Suprapubic skin (tissue), 4 donors: ENCODE measurements at regions not wholly inside any gene's neighbourhood (a gene's known extent, or its start where the extent isn't known, plus 50 kb on each side); places are given as distances from the start of the nearest gene placed in this dataset.
"Not testable (repeated sequence)": the region's sequence is repeated elsewhere in the genome, so short reads cannot be mapped to it uniquely, and the experiment has no call there.

Source experiments
- DNase-seq, 2 donors: peaks; one replicate each; pipeline ENCODE4 v3.0.0-alpha.2; 2019; ENCODE audit warnings: low spot score in 2 of 2
- H3K27ac ChIP-seq: fragments of 200-600 bp; sonication (generic); one replicate; pipeline ENCODE4 v1.5.1; 2019
- H3K27me3 ChIP-seq: fragments of 200-600 bp; sonication (generic); one replicate; pipeline ENCODE4 v1.5.1; 2019
- H3K36me3 ChIP-seq: fragments of 200-600 bp; sonication (generic); one replicate; pipeline ENCODE4 v1.5.1; 2019
- H3K4me1 ChIP-seq: fragments of 200-600 bp; sonication (generic); one replicate; pipeline ENCODE4 v1.5.1; 2019
- H3K4me3 ChIP-seq: fragments of 200-600 bp; sonication (generic); one replicate; pipeline ENCODE4 v1.5.1; 2019; ENCODE audit warnings: mild to moderate bottlenecking
- H3K9me3 ChIP-seq: fragments of 200-600 bp; sonication (generic); one replicate; pipeline ENCODE4 v1.5.1; 2019
- CTCF ChIP-seq, 2 donors: fragments of 200-600 bp in 1 of 2; fragments of 450-650 bp in 1 of 2; sonication (generic) in 1 of 2; IDR thresholded peaks; one replicate each; pipeline ENCODE4 v1.5.1; 2016 to 2019; ENCODE audit warnings: antibody characterized with exemption in 2 of 2, mild to moderate bottlenecking in 1 of 2, moderate library complexity in 1 of 2
- EP300 ChIP-seq: sonication (generic); formaldehyde crosslinking; IDR thresholded peaks from one replicate; pipeline ENCODE4 v1.6.1; 2017; ENCODE audit warnings: antibody characterized with exemption
- POLR2A ChIP-seq, 2 donors: fragments of 450-650 bp; IDR thresholded peaks; one replicate each; pipeline ENCODE4 v1.6.1; 2017; ENCODE audit warnings: antibody characterized with exemption in 2 of 2, mild to moderate bottlenecking in 2 of 2, moderate library complexity in 2 of 2
- POLR2AphosphoS5 ChIP-seq, 3 donors: sonication (generic); formaldehyde crosslinking; IDR thresholded peaks; one replicate each; pipeline ENCODE4 v1.6.1; 2017; ENCODE audit warnings: antibody characterized with exemption in 3 of 3
- WGBS: methylation state at CpG from one replicate; pipeline ENCODE4 v1.1.5; 2018; 5-methylcytosine and 5-hydroxymethylcytosine counted together

- no peaks in the 10 kb centered on the region for H3K27me3 ChIP-seq
- no peaks in the 10 kb centered on the region for H3K4me1 ChIP-seq
- H3K4me3 ChIP-seq: no peak overlapping the region
- DNase-seq: no peak
- H3K36me3 ChIP-seq: no peaks in the 10 kb centered on the region
- no peaks in the 10 kb centered on the region for H3K9me3 ChIP-seq
- H3K27ac ChIP-seq: no peak overlapping the region
- TF ChIP-seq POLR2A (IDR thresholded peaks at IDR 0.05): no peak
- no peak for TF ChIP-seq CTCF (IDR thresholded peaks at IDR 0.05)
- TF ChIP-seq POLR2AphosphoS5 (IDR thresholded peaks at IDR 0.05): no peak
- TF ChIP-seq EP300: no peak
- WGBS: 74% methylated on average over 1 of the region's 1 CpG
Measured at GRCh38 chr3:166685246-166685645, 694.9 kb downstream of the ZBBX start.

- H3K9me3 ChIP-seq, H3K27me3 ChIP-seq, H3K27ac ChIP-seq, H3K4me1 ChIP-seq, H3K4me3 ChIP-seq, DNase-seq, H3K36me3 ChIP-seq: not testable (repeated sequence)
- 88% methylated on average over 5 of the region's 5 CpGs for WGBS
Measured at GRCh38 chr3:166684077-166684476, 696.0 kb downstream of the ZBBX start.

GRCh38 chr3:166669781-166670180 lies 710.3 kb downstream of the ZBBX start:
- H3K36me3 ChIP-seq: no peaks in the 10 kb centered on the region
- no peak overlapping the region for H3K4me3 ChIP-seq
- H3K27ac ChIP-seq: no peak overlapping the region
- H3K9me3 ChIP-seq: no peaks in the 10 kb centered on the region
- H3K27me3 ChIP-seq: no peaks in the 10 kb centered on the region
- no peak for DNase-seq
- TF ChIP-seq POLR2A (IDR thresholded peaks at IDR 0.05): no peak
- TF ChIP-seq EP300: no peak
- no peak for TF ChIP-seq CTCF (IDR thresholded peaks at IDR 0.05)
- no peak for TF ChIP-seq POLR2AphosphoS5 (IDR thresholded peaks at IDR 0.05)
- no peaks in the 10 kb centered on the region for H3K4me1 ChIP-seq

GRCh38 chr3:166663194-166663593 lies 716.9 kb downstream of the ZBBX start:
- Histone ChIP-seq H3K4me3 (no peak overlapping the region), H3K36me3 (no peaks in the 10 kb centered on the region), H3K9me3 (no peaks in the 10 kb centered on the region), H3K4me1 (no peaks in the 10 kb centered on the region), H3K27me3 (no peaks in the 10 kb centered on the region), H3K27ac (no peak overlapping the region)
- WGBS: 45% methylated on average over 1 of the region's 1 CpG
- TF ChIP-seq EP300: no peak
- TF ChIP-seq CTCF (IDR thresholded peaks at IDR 0.05): no peak
- TF ChIP-seq POLR2A (IDR thresholded peaks at IDR 0.05): no peak
- TF ChIP-seq POLR2AphosphoS5 (IDR thresholded peaks at IDR 0.05): no peak
- DNase-seq: no peak

GRCh38 chr3:166661621-166662020 lies 718.5 kb downstream of the ZBBX start:
- Histone ChIP-seq H3K9me3 (no peaks in the 10 kb centered on the region), H3K4me3 (no peak overlapping the region), H3K36me3 (no peaks in the 10 kb centered on the region), H3K27me3 (no peaks in the 10 kb centered on the region), H3K4me1 (no peaks in the 10 kb centered on the region), H3K27ac (no peak overlapping the region)
- 85% methylated on average over 1 of the region's 1 CpG for WGBS
- no peak for TF ChIP-seq CTCF (IDR thresholded peaks at IDR 0.05)
- TF ChIP-seq POLR2A (IDR thresholded peaks at IDR 0.05): no peak
- no peak for TF ChIP-seq EP300
- TF ChIP-seq POLR2AphosphoS5 (IDR thresholded peaks at IDR 0.05): no peak
- DNase-seq: no peak

- DNase-seq: no peak
- Histone ChIP-seq H3K27ac (no peak overlapping the region), H3K27me3 (no peaks in the 10 kb centered on the region), H3K4me1 (no peaks in the 10 kb centered on the region), H3K4me3 (no peak overlapping the region), H3K36me3 (no peaks in the 10 kb centered on the region), H3K9me3 (no peaks in the 10 kb centered on the region)
- no peak for TF ChIP-seq EP300
- TF ChIP-seq POLR2A (IDR thresholded peaks at IDR 0.05): no peak
- no peak for TF ChIP-seq CTCF (IDR thresholded peaks at IDR 0.05)
- no peak for TF ChIP-seq POLR2AphosphoS5 (IDR thresholded peaks at IDR 0.05)
Measured at GRCh38 chr3:166660962-166661361, 719.1 kb downstream of the ZBBX start.
